ENCODE measurements at regions not wholly inside any gene's neighbourhood (a gene's known extent, or its start where the extent isn't known, plus 50 kb on each side); places are given as distances from the start of the nearest gene placed in this dataset.

DNA sequence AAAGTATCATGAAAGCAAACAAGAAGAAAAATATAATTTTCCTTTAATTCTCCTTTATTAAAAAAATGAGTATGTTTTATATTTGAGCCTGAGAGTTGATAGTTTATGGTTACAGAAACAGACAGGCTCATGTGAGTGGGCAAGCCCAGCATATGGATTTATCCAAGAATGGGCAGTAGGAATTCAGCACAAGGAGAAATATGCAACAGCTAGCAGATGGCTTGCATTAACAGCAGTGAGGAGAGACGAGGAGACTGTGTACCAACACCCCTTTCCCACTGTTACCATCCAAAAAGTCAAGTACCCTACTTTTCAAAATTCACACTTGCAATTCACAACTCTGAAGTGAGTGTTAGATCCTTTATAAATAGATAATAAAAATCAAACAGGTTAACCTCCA is 1760.2 kb upstream of the TENM3 start:
- DNase-seq: no peak

DNA sequence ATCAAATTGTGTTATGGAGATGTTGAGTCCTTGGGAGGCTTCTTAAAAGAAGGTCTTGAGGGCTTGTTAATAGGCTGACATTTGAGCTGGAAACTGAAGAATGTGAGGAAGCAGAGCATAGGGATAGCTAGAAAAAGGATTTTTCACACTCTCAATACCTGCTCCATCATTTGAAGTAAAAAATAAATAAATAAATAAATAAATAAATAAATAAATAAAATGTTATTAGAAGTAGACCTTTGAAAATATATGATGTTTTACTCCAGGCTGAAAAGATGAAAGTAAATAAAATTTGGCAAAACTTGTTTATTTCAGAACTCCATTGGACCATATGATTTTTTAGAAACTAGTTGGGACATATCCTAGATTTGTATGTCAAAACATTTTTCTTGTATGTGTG is 1757.8 kb upstream of the TENM3 start:
- no peak for DNase-seq

DNA sequence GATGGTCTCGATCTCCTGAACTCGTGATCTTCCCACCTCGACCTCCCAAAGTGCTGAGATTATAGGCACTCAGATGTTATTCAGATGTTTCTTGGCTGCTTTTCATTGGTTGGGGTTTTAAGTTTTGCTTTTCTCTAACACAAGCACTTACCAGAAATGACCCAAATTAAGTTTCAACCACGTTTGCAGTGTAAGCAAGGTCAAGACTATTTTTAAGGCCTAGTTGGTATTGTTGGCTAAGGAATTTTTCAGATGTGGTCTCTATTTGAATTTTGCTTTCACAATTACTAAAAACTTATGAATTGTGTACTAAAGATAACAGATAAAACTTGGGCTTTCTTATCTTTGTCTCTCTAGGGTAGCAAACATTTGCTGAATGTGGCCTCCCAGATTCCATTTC is 1756.9 kb upstream of the TENM3 start:
- DNase-seq: no peak

- DNase-seq: no peak
Observed at GRCh38 chr4:180489787-180490186, 1753.4 kb upstream of the TENM3 start.

GRCh38 chr4:180491210-180491609 is 1752.0 kb upstream of the TENM3 start:
- no peak for DNase-seq

DNA sequence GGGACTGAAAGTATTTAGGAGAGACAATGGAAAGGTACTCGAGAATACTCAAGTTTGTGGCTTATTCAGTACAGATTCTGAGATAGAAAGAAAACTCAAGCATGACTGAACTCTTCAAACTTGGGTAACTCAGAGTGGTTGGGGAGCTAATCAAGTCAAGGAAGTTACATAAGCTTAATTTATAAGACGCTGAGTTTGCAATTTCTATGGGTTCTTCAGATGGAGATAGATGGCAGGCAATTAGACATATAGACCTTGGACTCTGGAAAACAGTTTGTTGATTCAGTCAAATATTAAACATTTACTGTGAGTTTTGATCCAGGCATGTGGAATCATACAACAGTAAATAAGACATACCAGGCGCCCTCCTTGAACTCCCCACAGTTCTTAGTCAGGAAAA is 1749.9 kb upstream of the TENM3 start:
- no peak for DNase-seq

DNA sequence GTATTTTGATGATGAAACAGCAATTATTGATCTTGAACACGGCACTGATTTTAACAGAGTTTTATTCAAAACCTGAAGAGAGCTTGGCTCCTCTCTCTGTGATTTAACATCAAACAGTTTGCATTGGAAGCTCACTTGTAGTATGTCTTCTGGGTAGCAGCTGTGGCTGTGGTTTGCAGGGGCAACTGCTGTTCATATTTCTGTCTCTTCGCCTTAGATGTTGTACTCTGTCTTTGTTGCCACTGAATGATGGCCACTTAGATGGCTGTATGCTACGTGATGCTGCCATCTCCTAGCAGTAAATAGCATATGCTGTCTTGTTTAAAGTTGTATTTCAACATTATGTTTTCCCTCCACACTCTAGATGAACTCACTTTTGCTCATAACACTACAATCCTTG is 1743.0 kb upstream of the TENM3 start:
- no peak for DNase-seq

GRCh38 chr4:180512801-180513475 is 1730.3 kb upstream of the TENM3 start:
- no peak for DNase-seq

DNA sequence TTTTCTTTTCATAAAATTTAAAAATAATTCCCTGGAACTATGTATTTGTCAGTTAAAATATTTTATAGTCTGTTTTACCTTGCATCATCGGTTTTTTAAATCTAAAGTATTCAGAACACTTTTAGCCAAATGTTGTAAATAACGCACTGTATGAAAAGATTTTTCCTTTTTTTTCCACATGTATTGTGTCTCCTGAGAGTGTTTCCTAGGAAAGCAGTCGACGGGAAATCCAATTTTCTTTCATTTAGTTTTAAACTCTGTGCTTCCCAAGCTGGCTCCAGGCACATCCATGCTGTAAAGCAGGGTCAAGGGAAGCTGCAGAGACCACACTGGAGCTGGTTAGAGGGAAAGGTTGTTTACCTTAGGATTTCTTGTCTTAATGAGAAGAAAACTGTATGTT is 1724.3 kb upstream of the TENM3 start:
- no peak for DNase-seq

GRCh38 chr4:180521181-180521580 is 1722.0 kb upstream of the TENM3 start:
- no peak for DNase-seq

DNA sequence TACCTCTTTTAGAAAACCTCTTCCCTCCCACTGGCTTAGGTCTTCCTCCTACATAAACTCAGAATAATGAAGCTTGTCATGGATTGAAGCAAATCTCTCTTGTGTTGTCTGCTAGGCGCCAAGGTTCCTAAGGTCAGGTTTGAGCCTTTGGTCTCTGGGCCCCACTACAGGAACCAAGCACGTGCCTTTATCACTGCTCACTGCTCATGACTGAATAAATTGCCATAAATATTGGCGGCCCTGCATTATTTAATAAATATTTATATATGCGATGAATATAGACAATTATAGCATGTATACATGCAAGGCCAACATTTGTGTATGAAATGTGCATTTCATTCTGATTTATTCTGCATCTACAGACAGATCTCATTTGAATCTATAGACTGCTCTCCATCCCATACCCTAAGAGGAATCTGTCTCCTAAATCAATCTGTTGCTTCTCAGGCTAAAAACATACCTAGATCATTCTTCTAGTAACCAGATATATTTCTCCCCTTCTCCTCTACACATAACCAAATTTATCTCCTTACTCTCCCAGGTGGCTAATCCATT is 1717.6 kb upstream of the TENM3 start:
- no peak for DNase-seq

- DNase-seq: no peak
Observed at GRCh38 chr4:180528003-180528402, 1715.2 kb upstream of the TENM3 start.

DNA sequence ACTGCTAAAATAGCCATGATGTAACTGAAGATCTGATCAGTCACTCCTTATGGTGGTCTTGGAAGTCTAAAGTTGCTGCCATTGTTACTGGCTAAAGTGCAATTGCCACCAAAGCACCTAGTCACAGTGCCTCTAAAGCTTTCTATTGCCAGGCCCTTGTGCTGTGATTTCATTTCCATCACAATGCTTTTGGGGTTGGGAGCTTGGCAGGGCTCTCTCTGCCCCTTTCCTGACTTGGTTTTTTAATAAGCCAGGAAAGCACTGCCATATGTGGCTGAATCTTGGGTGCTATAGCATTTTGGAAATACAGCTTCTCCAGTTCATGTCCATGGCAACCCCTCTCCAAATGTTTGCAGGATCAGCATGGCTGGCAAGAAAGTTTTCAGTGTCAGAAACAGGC is 1712.4 kb upstream of the TENM3 start:
- DNase-seq: no peak

DNA sequence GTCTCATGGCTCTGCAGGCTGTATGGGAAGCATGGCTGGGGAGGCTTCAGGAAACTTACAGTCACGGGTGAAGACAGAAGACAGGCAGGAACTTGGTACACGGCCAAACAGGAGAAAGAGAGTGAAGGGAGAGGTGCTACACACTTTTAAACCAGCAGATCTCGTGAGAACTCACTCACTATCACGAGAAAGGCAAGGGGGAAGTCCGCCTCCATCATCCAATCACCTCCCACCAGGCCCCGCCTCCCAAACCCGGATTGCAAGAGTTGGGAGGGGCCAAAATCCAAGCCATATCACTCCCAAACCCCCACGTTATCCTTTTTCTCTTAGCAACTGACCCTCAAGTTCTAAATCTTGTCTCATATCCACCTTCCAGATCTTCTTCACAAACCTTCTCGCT is 1710.5 kb upstream of the TENM3 start:
- DNase-seq: no peak

DNA sequence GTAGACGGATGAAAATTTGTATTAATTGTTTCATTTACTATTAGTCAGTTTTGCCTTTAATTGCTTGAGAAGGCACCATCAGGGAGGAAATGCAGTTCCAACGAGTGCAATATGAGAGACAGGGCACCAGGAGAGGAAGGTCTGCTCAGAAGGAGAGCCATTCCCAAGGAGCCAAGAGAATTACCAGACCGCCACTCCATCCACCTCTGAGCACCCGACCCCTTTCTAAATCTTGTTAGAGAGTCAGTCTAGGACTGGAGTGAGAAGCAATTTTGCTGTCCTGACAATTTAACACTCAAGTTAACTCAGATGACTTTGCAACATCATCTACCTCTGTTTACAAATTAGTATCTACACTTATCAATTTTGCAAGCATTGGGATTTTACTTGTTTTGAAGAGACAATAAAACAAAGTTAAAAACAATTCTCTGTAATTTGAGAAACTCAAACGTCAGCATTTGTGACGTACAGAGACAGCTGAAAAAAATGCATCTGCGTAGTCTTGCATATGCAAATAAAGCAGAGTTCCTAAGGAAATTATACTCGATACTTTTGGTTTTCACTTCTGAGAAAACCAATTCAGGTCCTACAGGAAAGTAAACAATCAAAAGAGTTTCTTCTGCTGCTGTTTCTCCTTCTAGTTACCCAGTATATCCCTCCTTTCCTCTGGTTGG is 1704.7 kb upstream of the TENM3 start:
- no peak for DNase-seq

GRCh38 chr4:180539284-180539683 is 1703.9 kb upstream of the TENM3 start:
- DNase-seq: no peak

DNA sequence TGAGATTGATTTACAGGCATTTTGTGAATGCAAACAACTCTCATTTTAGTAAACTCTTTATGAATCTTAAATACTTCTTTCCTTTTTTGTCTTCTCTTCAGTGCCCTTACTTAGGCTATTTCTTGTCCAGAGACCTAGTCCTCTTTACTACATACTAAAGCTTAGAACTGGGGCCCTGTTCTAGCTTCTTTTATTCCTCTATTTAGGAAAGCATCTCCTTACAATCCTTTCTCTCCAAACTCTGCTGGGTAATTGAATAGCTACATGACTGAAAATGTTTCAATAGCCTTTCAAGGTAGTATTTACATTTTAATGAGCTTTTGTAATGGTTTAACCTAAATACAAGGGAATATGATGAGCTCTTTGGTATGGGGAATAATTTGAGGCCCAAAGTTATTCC is 1701.5 kb upstream of the TENM3 start:
- DNase-seq: no peak

- DNase-seq: no peak
Observed at GRCh38 chr4:180542445-180543100, 1700.6 kb upstream of the TENM3 start.

DNA sequence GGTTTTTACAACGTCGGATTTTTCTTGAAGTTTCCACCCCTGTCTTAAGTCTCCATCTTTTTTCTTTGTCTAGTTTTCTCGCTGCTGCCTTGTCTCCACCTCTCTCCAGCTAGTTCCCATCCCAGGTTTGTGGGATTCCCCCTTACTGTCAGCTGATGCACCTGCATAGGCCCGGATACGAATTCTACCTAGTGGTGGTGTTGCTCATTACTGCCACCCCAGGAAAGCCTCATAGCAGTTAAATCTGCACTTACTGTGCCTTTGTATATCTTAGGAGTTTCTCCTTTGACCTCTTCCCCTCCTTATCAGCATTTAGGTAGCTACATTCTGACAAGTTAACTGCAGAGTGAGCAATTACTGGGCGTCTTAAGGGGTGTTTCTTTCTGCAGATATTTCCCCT is 1693.1 kb upstream of the TENM3 start:
- DNase-seq: no peak

GRCh38 chr4:180557348-180557747 is 1685.9 kb upstream of the TENM3 start:
- DNase-seq: no peak

- no peak for DNase-seq
Observed at GRCh38 chr4:180557950-180558349, 1685.3 kb upstream of the TENM3 start.

- DNase-seq: no peak
Observed at GRCh38 chr4:180558427-180558826, 1684.8 kb upstream of the TENM3 start.

GRCh38 chr4:180560896-180561295 is 1682.3 kb upstream of the TENM3 start:
- DNase-seq: no peak

- DNase-seq: no peak
Observed at GRCh38 chr4:180564026-180564425, 1679.2 kb upstream of the TENM3 start.

Data from activated gamma-delta T cell treated with Interleukin-2 at 50 U/mL for 16 hours (primary cell).